Thyroid gland (tissue), 4 donors: ENCODE measurements at regions not wholly inside any gene's neighbourhood (a gene's known extent, or its start where the extent isn't known, plus 50 kb on each side); places are given as distances from the start of the nearest gene placed in this dataset.

Experiments
- DNase-seq, 2 donors: peaks; one replicate each; pipeline ENCODE4 v3.0.0-alpha.2; 2019
- H3K27ac ChIP-seq, 3 donors: fragments of 200-600 bp; sonication (generic); 1 replicate in 2 of 3; 2 replicates in 1 of 3; pipeline ENCODE4 v1.5.1; 2016 to 2019; ENCODE audit warnings: mild to moderate bottlenecking in 1 of 3, moderate library complexity in 1 of 3
- H3K27me3 ChIP-seq: fragments of 200-600 bp; sonication (generic); one replicate; pipeline ENCODE4 v1.5.1; 2019
- H3K36me3 ChIP-seq, 2 donors: fragments of 200-600 bp; sonication (generic); one replicate each; pipeline ENCODE4 v1.5.1; 2016 to 2019
- H3K4me1 ChIP-seq, 2 donors: fragments of 200-600 bp; sonication (generic); one replicate each; pipeline ENCODE4 v1.5.1; 2017 to 2019
- H3K4me3 ChIP-seq, 3 donors: fragments of 200-600 bp; sonication (generic); replicated peaks in 1 of 3; 1 replicate in 2 of 3; 2 replicates in 1 of 3; pipeline ENCODE4 v1.5.1; 2016; ENCODE audit warnings: mild to moderate bottlenecking in 1 of 3
- H3K9me3 ChIP-seq: fragments of 200-600 bp; sonication (generic); one replicate; pipeline ENCODE4 v1.5.1; 2017
- CTCF ChIP-seq, 6 experiments: fragments of 200-600 bp in 3 of 6; fragments of 450-650 bp in 3 of 6; sonication (generic) in 3 of 6; IDR thresholded peaks; one replicate each; pipeline ENCODE4 v1.5.1; 2016 to 2019; ENCODE audit warnings: antibody characterized with exemption in 6 of 6, mild to moderate bottlenecking in 2 of 6, inconsistent platforms in 1 of 6, moderate library complexity in 1 of 6
- POLR2A ChIP-seq, 2 donors: fragments of 450-650 bp; IDR thresholded peaks; one replicate each; pipeline ENCODE4 v1.6.1; 2017; ENCODE audit warnings: antibody characterized with exemption in 2 of 2, mild to moderate bottlenecking in 2 of 2, moderate library complexity in 1 of 2
- WGBS, 2 donors: methylation state at CpG; one replicate each; pipeline ENCODE4 v1.1.5; 2017; 5-methylcytosine and 5-hydroxymethylcytosine counted together
- intact Hi-C: fragments of 100-400 bp; cut with DNase I; formaldehyde crosslinking; loops from one replicate; pipeline ENCODE4 v1.15.1; 2023
- small RNA-seq: library from RNA; depleted of rRNA; stranded (forward); fragments of <200 nt; gene quantifications from one replicate; pipeline ENCODE3, GENCODE V24; 2016

GRCh38 chr16:50853329-50853728 lies 111.4 kb downstream of the CYLD start:
- intact Hi-C loops = no loop called here
- Histone ChIP-seq H3K4me3 (no peak overlapping the region), H3K4me1 (no peaks in the 10 kb centered on the region), H3K9me3 (no peaks in the 10 kb centered on the region), H3K27me3 (no peaks in the 10 kb centered on the region), H3K36me3 (no peaks in the 10 kb centered on the region), H3K27ac (no peak overlapping the region)
- 73 to 82% methylated on average over 1 of the region's 1 CpG for WGBS, 2 donors
- TF ChIP-seq POLR2A (IDR thresholded peaks at IDR 0.05) (no peak), CTCF (IDR thresholded peaks at IDR 0.05) (no peak)
- DNase-seq = no peak

Small RNAs in the stretch of these regions (small RNA-seq; reads per million reads assigned to genes)
- 40.2 reads per million, percentile 95 among the genes with 10 or more reads in this experiment for gene RNA5SP426
